ENCODE measurements at regions not wholly inside any gene's neighbourhood (a gene's known extent, or its start where the extent isn't known, plus 50 kb on each side); places are given as distances from the start of the nearest gene placed in this dataset.
"Not testable (repeated sequence)": the region's sequence is repeated elsewhere in the genome, so short reads cannot be mapped to it uniquely, and the experiment has no call there.

DNA sequence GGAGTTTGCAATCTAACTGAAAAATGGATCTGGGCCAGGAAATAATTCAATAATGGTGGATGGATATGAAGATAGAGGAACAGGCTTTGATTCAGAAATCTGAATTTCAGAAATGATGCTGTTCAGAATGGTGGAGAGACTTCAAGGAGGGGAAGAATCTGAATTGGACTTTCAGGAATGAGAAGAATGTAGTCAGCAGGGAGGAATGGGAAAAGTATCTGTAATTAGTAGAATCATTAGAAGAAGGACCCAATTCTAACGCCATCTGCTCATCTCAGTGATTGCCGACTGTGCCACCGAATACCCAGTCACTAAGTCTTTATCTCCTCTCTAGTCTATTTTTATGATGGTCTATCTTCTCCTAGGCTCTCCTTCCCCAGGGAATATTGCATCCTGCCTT is 363.2 kb downstream of the GALC start:
- DNase-seq (ENCODE audit: low read depth): no peak

- DNase-seq (ENCODE audit: low read depth): no peak
Observed at GRCh38 chr14:87628780-87629179, 364.2 kb downstream of the GALC start.

DNA sequence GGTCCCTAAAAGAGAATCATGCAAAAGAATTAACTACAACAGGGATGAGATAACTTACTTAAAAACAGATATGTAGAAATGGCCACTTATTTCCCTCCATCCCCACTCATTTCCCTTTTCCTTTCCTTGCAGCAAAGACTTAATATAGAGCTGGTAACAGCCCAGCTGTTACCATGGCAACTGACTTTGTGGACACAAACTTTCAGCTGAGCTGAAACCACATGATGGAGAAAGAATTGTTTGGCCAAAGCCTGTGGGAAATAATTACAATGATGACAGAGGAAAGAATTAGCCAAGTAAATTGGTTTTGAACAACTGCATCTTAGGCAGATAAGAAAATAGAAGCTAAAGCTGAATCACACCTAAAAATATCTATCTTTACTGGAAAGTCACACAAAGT is 364.9 kb downstream of the GALC start:
- no peak for DNase-seq (ENCODE audit: low read depth)

- DNase-seq (ENCODE audit: low read depth): no peak
Observed at GRCh38 chr14:87626266-87626665, 366.7 kb downstream of the GALC start.

DNA sequence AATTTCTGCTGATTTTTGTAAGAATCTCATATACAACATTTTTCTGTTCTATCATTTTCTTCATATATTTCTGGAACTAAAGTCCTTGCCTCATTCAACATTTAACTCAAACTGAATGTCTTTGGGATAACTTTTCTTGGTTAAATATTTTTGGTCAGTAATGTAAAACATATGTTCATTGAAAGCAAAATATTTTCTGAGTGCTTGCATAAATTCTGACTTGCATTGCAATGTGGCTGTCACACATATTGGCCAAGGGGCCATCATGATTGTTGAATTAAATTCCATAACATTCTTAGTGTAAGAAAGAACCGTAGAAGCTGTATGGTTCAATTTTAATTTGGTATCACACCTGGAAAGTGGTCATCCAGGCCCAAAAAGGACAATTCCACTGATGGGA is 369.4 kb downstream of the GALC start:
- no peak for DNase-seq (ENCODE audit: low read depth)

- no peak for DNase-seq (ENCODE audit: low read depth)
Observed at GRCh38 chr14:87617079-87617478, 375.9 kb downstream of the GALC start.

DNA sequence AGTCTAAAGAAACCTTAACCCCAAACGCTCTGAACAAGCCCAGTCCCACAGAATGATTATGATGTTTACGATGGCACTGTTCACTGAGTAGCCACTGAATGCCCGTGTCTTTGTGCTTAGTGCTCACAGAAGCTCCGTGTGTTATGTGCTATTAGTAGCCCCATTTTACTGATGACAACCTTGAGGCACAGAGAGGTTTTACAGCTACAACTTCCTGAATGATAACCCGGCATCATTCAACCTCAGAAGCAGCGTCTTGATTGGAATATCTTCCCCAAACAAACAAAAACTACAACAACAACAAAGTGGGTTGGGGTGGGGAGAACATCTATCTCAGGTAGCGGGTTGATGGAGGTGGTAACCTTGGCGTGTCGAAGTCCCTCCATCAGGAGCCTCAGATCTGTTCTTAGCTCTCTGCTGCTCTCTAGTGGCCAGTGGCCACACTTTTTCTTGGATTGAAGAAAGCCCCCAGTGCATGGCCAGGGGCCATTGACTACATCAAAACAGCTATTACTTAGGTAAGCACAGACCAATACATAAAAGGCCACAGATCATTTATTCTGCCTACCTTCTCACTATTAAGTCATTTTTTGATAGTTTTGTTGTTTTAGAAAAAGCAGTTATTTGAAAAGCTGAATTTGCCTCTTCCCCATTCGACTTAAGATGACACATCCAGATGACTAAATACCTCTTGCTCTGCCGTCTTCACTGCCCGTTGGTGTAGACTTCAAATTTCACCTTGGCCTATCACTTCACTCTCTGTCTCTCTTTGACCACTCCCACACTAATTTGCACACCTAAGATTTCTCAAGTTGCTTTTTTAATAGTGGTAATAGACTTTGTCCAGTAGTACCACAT is 376.9 kb downstream of the GALC start:
- no peak for DNase-seq (ENCODE audit: low read depth)

DNA sequence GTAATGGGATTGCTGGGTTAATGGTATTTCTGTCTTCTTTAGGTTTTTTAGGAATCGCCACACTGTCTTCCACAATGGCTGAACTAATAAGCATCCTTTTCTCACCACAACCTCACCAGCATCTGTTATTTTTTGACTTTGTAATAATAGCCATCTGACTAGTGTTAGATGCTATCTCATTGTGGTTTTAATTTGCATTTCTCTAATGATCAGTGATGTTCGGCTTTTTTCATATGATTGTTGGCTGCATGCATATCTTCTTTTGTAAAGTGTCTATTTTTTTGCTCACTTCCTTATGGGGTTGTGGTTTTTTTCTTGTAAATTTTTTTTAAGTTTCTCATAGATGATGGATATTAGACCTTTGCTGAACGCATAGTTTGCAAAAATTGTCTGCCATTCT is 377.9 kb downstream of the GALC start:
- DNase-seq (ENCODE audit: low read depth): no peak

GRCh38 chr14:87613881-87614280 is 379.1 kb downstream of the GALC start:
- no peak for DNase-seq (ENCODE audit: low read depth)

GRCh38 chr14:87607056-87607455 is 385.9 kb downstream of the GALC start:
- not testable (repeated sequence) for DNase-seq (ENCODE audit: low read depth)

DNA sequence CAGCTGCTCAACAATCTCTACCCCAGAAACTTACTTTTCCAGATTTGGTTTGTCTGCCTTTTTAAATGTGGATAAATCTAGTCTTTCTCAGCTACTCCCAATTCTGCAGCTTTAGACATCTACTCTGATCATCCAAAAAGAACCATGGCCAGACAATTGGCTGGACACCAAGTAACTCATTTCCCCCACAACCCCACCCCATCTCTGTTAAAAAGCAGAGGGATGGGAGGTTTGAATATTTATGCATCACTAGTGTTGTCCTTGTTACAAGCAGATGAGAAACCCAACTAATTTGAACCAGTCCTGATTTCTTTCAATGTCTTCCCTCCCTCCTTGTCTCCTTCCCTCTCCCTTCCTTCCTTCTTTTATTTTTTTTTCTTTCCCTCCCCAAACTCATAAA is 391.9 kb downstream of the GALC start:
- no peak for DNase-seq (ENCODE audit: low read depth)

- no peak for DNase-seq (ENCODE audit: low read depth)
Observed at GRCh38 chr14:87600240-87600639, 392.7 kb downstream of the GALC start.

DNA sequence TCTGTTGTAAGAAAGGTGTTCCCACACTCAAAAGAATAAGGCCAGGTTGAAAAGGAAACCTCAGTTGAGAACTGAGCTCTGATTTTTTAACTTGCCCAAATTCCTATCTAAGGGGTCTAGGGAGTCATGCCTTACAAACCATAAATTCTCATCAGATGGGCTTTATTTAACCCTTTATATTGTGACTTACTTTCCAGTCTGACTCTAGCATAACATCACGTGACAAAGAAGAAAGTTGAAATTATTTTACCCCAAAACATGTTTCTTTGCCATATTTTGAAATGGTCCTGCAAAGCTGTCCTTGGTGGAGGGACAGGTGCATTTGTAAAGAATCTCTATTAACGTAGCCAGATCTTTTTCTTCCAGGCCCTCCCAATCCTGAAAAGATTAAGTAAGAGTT is 411.7 kb downstream of the GALC start:
- no peak for DNase-seq (ENCODE audit: low read depth)

DNA sequence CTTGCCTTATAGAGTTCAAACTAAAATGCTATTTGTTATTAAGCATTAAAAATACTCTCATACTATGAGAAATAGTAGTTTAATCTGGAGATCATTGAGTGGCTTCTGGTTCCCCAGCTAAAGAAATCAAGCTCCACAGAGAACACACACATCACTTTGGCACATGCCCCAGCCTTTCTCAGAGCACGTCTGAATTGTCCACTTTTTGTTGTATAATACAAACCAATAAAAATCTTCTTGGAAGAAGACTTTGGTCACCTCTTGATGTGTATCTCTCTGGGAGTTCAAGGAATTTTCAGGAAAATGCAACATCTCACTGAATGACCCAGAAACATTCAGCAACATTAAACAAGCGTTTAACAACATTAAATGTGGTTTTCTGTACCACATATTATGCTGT is 413.9 kb downstream of the GALC start:
- no peak for DNase-seq (ENCODE audit: low read depth)

- DNase-seq (ENCODE audit: low read depth): no peak
Observed at GRCh38 chr14:87575378-87575777, 417.6 kb downstream of the GALC start.

GRCh38 chr14:87573591-87573990 is 419.4 kb downstream of the GALC start:
- no peak for DNase-seq (ENCODE audit: low read depth)

DNA sequence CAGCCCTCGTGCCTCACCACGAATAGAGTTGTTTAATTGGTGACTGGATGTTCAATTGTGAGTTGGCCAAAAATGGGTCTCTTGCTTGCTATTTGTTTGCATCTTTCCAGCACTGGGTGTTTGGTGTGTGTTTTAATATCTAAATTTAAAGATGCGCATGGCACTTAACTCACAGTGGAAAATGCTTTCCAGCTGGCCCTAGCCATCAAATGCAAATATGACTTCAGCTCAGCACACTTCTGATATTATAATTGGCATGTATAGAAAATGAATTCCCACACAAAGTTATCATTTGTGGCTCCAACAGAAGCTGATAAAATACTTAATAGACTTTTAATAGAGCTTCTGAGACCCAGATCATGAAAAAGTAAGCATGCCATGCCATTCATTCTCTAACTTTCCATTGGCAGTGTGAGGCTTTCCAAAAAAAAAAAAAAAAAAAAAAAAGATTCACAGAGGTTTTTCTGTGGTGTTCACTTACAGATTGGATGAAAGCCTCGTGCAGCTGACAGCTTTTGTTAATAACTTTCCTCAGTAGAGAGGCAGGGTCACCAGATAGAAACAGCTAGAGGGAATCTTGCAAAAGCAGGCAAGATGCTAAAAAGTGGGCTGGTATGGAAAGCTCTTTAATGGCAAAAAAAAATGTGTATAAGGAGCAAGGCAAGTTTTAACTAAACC is 425.2 kb downstream of the GALC start:
- DNase-seq (ENCODE audit: low read depth): no peak

DNA sequence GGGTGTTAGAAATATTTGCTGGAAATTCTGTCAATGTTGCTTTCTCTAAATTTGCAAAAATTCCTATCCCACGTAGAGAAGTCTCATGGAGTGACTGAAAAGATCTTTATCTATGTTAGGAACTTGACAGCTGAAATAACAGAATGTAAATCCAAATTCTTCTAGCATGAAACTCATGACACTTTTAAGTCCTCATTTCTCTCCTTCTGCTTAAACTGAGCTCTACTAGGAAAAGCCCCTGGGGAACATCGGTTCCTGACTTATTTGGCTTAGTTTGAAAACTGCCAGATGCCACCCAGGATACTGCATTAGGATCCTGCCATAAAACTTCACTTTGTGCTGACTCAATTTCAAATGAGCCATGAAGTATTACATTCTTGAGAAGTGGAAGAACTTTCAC is 426.0 kb downstream of the GALC start:
- no peak for DNase-seq (ENCODE audit: low read depth)

DNA sequence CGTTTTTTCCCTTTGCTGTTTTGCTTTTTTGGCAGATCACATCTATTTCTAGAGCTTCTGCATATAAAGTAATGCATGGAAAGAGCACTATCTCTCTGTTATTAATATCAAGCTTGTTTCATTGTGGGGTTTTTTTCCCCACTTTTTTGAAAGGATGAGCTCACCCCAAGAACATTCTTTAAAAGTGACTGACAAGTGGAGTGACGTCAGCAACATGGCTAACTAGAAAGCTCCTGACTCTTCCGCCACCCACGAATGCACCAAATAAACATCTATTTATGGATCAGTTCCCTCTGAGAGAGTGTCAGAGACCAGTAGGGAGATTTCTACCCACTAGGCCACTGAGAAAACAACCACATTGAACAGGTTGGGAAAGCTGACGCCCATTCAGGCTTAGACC is 445.4 kb downstream of the GALC start:
- no peak for DNase-seq (ENCODE audit: low read depth)

GRCh38 chr14:87542288-87542687 is 450.7 kb downstream of the GALC start:
- DNase-seq (ENCODE audit: low read depth): no peak

DNA sequence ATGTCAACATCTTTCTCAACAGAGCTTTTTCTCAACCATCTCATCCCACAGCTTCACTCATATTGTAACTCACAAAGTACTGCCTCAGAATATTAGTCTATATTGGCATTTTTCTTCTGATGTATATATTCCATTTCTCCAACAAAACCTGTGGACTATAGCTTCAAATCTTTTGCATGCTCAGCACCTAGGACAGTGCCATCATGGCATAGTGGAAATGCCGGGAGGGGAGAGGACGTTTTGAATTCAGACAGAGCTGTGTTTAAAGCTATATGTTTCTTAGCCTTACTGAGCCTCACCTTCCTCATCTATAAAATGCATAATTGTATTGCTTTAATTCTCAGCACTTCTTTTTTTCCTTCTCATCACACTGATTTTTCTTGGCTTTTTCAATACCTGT is 452.6 kb downstream of the GALC start:
- DNase-seq (ENCODE audit: low read depth): no peak

DNA sequence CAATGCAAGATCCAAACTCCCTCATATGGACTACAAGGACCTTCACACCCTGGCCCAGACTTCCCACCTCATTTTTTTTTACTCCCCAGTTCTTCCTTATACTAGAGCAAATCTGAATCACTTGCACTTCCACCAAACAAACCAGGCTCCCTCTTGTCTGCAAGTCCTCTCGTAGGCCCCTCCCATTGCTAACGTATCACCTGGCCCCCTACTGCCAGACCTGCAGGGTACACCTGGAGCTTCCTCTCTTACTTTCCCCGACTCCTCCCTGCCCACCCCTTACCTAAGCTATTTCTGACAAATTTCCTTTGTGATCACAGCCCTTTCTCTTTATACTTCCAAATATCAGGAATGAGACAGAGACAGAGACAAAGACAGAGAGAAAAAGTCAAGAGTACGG is 463.9 kb downstream of the GALC start:
- DNase-seq (ENCODE audit: low read depth): no peak

- no peak for DNase-seq (ENCODE audit: low read depth)
Observed at GRCh38 chr14:87526731-87527130, 466.3 kb downstream of the GALC start.

DNA sequence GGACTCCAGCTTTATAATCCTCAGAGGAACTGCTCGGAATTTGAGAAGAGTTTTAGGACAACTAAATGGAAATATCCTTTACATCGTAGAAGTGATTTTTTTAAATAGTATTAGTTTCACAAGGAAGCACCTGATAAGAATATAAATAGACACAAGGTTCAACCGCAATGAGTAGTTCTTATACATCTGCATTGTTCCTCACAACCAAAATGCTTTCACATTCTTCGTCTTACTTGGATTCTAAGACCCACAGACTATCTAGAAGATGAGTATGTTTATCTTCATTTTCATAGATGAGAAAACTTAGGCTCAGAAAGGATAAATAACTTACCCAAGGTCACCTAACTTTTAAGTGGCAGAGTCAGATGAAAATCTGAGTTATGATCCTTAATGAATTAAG is 469.0 kb downstream of the GALC start:
- no peak for DNase-seq (ENCODE audit: low read depth)

Measured in activated T-helper 1 cell treated with Interleukin-2 at 50 U/mL for 16 hours (primary cell).